Activated naive CD4-positive, alpha-beta T cell treated with anti-CD3 and anti-CD28 coated beads, Interleukin-2, amount 50 U/mL, for 24 hours (primary cell): ENCODE measurements at regions not wholly inside any gene's neighbourhood (a gene's known extent, or its start where the extent isn't known, plus 50 kb on each side); places are given as distances from the start of the nearest gene placed in this dataset.

Experiments
- H3K27ac Mint-ChIP-seq: one replicate; pipeline ENCODE4 v1.8.0; 2021; ENCODE audit warnings: mild to moderate bottlenecking, mixed read lengths
- H3K27me3 Mint-ChIP-seq: one replicate; pipeline ENCODE4 v1.8.0; 2021; ENCODE audit warnings: mixed read lengths
- H3K36me3 Mint-ChIP-seq: one replicate; pipeline ENCODE4 v1.8.0; 2021; ENCODE audit warnings: mixed read lengths
- H3K4me1 Mint-ChIP-seq: one replicate; pipeline ENCODE4 v1.8.0; 2021; ENCODE audit warnings: mixed read lengths
- H3K4me3 Mint-ChIP-seq: one replicate; pipeline ENCODE4 v1.8.0; 2021; ENCODE audit warnings: mild to moderate bottlenecking, mixed read lengths
- H3K9me3 Mint-ChIP-seq: one replicate; pipeline ENCODE4 v1.8.0; 2021; ENCODE audit warnings: mixed read lengths

DNA sequence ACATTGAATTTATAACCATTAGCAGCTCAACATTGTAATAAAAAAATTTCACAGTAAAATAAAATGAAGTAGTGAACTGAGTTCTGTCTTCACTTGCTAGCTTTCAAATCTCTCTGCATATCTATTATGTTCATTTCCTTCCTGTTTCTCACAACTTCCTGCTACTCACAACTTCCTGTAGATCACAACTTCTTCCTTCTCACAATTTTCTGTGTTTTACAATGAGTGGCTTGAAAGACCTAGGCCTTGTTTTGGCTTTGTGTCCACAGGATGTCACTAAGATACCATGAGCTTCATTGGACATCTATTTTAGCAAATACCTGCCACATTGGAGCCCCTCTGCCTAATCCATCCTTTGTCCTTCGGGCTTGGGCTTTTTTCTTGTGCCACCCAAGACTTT is 480.3 kb upstream of the ADAMTS16 start:
- H3K27ac Mint-ChIP-seq, result no peak overlapping the region
- peaks cover 16% of the 10 kb centered on the region for H3K9me3 Mint-ChIP-seq
- no peaks in the 10 kb centered on the region for H3K4me1 Mint-ChIP-seq
- H3K36me3 Mint-ChIP-seq, result peaks cover 1% of the 10 kb centered on the region
- no peak overlapping the region for H3K4me3 Mint-ChIP-seq
- H3K27me3 Mint-ChIP-seq, result peaks cover 2% of the 10 kb centered on the region

DNA sequence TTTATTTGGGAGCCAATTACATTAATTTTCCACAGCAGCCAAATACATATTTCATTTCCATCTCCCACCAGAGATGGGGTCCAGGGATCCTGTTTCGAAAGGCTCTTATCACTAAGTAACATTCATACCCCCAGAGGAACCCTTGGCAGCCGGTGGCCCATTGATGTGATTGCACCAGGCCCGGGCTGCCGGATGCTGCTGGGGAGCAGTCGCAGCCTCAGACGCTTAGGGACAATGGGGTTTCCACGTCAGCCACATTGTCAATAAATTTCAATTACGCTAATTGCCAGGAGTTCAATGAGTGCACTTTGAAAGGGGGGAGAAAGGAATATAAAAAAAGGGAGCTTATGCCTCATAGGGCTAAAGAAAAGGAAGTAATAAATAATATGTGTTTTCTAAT is 478.8 kb upstream of the ADAMTS16 start:
- peaks cover 15% of the 10 kb centered on the region for H3K9me3 Mint-ChIP-seq
- no peak overlapping the region for H3K27ac Mint-ChIP-seq
- H3K4me1 Mint-ChIP-seq, result no peaks in the 10 kb centered on the region

DNA sequence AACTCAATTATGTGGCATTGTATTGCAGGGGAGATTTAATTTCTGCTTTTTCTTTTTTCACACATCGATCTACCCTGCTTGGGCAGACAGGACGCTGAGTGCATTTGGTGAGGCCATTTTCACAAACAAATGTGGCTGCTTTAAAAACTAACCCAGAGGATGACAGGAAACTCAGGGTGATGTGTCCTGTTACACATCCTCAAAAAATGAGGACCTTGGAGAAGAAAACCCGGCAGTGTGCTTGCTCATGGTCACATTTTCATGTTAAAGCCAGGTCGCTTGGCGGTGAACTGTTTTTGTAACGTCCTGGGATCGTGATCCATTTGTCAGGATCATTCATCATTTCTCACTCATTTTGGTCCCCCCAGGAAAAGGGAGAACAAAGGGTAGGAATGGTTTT is 478.3 kb upstream of the ADAMTS16 start:
- H3K9me3 Mint-ChIP-seq, result peaks cover 12% of the 10 kb centered on the region
- no peak overlapping the region for H3K4me3 Mint-ChIP-seq
- H3K27ac Mint-ChIP-seq, result no peak overlapping the region

More for the DNA sequence above, 478.8 kb upstream of the ADAMTS16 start:
- Mint-ChIP-seq H3K27me3 (peaks cover 1% of the 10 kb centered on the region), H3K4me3 (no peak overlapping the region), H3K36me3 (peaks cover 1% of the 10 kb centered on the region)

DNA sequence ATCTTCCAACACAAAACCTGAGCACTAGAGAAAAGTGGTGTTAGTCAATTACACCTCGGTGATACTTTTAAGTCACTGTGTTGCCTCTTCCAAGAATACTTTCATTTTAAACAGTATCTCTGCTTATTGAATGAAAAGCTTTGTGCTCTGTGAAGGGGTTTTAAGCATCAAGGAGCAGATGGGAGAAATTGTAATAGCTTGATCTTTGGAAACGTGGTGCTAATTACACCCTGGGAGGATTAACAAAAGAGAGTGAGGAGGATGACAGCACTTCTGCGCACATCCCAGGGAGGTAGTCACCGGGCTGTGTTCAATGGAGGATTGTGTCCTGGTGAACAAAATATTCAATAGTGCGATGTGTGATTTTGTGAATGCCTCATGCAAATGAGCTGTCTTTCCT is 477.4 kb upstream of the ADAMTS16 start:
- Mint-ChIP-seq H3K9me3 (peaks cover 12% of the 10 kb centered on the region), H3K27ac (no peak overlapping the region), H3K27me3 (no peaks in the 10 kb centered on the region), H3K4me3 (no peak overlapping the region), H3K36me3 (peaks cover 1% of the 10 kb centered on the region), H3K4me1 (no peaks in the 10 kb centered on the region)

More for the DNA sequence above, 478.3 kb upstream of the ADAMTS16 start:
- H3K36me3 Mint-ChIP-seq, result peaks cover 1% of the 10 kb centered on the region
- H3K4me1 Mint-ChIP-seq, result no peaks in the 10 kb centered on the region
- H3K27me3 Mint-ChIP-seq, result no peaks in the 10 kb centered on the region

DNA sequence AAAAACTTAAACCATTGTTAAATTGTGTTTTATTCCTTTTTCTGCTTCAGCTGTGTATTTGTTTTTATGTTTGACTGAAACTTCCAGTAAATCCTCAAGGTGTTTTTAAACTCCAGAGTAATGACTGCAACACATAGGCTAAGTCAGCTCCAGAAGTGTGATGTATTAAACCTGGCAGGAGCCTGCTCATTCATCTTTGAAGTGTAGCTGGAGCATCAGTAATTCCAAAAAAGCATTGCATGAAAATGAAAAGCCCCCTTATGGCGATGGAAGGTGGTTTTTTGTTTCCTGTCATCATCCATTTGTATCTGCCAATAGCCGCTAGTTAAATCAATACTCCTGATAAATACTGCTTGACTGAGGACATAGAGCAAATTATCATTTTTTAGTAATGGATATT is 474.2 kb upstream of the ADAMTS16 start:
- peaks cover 5% of the 10 kb centered on the region for H3K9me3 Mint-ChIP-seq
- H3K27ac Mint-ChIP-seq, result no peak overlapping the region
- no peak overlapping the region for H3K4me3 Mint-ChIP-seq
- no peaks in the 10 kb centered on the region for H3K27me3 Mint-ChIP-seq
- no peaks in the 10 kb centered on the region for H3K36me3 Mint-ChIP-seq
- no peaks in the 10 kb centered on the region for H3K4me1 Mint-ChIP-seq

DNA sequence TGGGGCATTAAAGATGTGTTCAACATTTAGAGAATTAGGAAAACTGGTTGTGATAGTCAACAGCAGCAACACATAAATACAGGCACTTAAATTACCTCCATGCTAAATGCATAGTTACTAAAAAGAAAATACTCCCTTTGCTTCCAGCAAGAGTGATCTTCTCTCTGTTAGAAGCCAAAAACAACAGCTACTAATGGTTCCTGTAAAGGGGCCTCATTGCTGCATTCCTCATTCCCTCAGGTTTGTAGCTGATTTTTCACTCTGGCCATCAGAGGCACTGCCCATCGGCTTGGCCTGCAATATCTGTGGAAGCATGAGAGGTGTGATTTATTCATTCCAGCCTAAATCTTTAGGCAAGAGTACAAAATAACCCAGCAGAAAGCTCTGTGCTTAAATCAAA is 466.0 kb upstream of the ADAMTS16 start:
- Mint-ChIP-seq H3K27me3 (no peaks in the 10 kb centered on the region), H3K4me3 (no peak overlapping the region), H3K36me3 (no peaks in the 10 kb centered on the region), H3K4me1 (no peaks in the 10 kb centered on the region), H3K27ac (no peak overlapping the region), H3K9me3 (no peaks in the 10 kb centered on the region)

DNA sequence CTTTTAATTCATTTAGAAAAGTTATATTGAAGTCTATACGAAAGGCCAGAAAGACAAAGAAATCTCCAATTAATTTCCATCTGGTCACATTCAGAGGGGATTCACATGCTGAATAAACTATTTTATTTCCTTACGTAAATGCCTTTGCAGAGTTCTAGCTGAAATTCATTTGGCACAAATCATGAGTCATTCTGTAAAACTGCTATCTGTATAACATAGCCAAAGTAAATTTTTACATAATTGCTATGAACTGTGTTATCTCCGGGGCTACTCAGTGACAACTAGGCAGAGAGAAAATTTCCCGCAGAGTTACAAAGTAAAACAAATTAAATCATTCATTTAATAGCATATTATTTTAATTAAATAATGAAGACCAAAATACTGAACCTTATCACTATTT is 463.2 kb upstream of the ADAMTS16 start:
- H3K27me3 Mint-ChIP-seq, result no peaks in the 10 kb centered on the region
- H3K27ac Mint-ChIP-seq, result no peak overlapping the region
- H3K9me3 Mint-ChIP-seq, result peaks cover 11% of the 10 kb centered on the region
- H3K36me3 Mint-ChIP-seq, result no peaks in the 10 kb centered on the region
- H3K4me1 Mint-ChIP-seq, result no peaks in the 10 kb centered on the region
- no peak overlapping the region for H3K4me3 Mint-ChIP-seq

DNA sequence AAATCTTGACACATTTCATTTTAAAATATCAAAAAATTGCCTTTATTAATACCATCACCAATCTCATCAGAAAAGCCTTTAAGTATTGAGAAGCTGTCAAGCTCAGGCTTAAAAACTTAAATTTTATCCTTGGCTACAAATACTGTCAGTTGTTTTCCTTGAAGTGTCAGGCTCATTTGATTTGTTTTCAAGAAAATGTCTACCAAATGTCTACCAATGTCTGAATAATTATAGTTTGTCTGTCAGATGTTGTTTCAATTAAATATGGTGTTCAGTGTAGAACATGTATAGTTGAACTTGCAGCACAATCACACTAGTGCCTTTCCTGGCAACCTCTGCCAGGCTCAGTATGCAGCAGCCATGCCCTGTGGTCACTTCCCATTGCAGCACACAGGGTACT is 455.2 kb upstream of the ADAMTS16 start:
- Mint-ChIP-seq H3K4me3 (no peak overlapping the region), H3K9me3 (peaks cover 19% of the 10 kb centered on the region), H3K36me3 (no peaks in the 10 kb centered on the region), H3K4me1 (no peaks in the 10 kb centered on the region), H3K27ac (no peak overlapping the region), H3K27me3 (no peaks in the 10 kb centered on the region)

DNA sequence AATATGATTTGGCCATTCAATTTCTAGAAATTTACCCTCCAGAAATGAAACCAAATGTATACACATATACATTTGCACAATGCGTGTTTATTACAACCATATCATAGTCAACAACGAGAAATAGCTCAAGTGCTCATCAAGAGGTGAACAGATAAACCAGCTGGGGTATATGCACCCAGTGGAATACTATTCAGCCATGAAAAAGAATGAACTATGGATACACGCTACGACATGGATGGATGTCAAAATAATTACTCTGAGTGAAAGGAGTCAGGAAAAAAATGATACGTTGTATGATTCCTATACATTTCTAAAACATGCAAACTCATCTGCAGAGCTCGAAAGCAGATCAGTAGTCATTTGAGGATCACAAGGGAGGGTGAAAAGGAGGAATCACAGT is 441.5 kb upstream of the ADAMTS16 start:
- peaks cover 12% of the 10 kb centered on the region for H3K9me3 Mint-ChIP-seq

DNA sequence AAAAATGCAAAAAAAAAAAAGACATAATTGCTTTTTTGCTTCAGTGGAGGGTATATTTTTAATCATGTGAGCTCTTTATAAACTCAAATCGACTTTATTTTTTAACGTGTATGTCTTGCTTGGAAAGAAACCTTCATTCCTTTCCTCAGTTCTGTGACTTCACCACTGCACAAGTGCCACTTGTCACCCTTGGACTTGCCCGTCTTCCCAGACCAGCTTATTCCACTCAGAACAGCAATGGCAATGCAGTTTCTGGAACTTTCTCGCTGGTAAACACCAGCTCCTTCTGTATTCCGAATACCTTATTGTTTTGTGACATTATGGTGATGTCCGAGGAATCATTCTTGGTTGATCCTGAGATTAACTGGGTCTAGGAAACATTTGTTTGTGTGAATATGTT is 440.5 kb upstream of the ADAMTS16 start:
- Mint-ChIP-seq H3K4me3 (no peak overlapping the region), H3K27me3 (no peaks in the 10 kb centered on the region), H3K9me3 (peaks cover 4% of the 10 kb centered on the region), H3K4me1 (no peaks in the 10 kb centered on the region), H3K27ac (no peak overlapping the region), H3K36me3 (no peaks in the 10 kb centered on the region)

More for the DNA sequence above, 441.5 kb upstream of the ADAMTS16 start:
- Mint-ChIP-seq H3K4me1 (no peaks in the 10 kb centered on the region), H3K4me3 (no peak overlapping the region), H3K27ac (no peak overlapping the region), H3K27me3 (no peaks in the 10 kb centered on the region), H3K36me3 (no peaks in the 10 kb centered on the region)

DNA sequence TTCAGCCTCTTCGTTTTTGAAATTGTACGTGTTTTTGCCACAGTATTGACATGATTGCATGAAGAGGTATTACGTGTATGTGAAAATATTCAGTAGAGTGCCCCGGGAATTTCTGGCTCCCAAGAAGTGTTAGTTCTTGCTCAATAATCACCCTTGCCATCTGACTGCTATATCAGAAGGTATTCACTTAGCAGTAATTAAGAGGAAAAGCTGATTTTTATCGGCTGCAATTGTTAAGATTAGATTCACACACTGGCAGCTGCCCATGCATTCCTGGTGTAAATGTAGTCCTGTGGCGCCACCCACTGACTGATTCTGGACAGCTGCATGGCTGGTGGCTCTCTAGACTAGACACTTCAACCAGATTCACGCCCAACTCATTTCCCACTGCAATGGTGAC is 440.1 kb upstream of the ADAMTS16 start:
- Mint-ChIP-seq H3K27ac (no peak overlapping the region), H3K4me3 (no peak overlapping the region), H3K36me3 (no peaks in the 10 kb centered on the region), H3K4me1 (no peaks in the 10 kb centered on the region), H3K27me3 (no peaks in the 10 kb centered on the region), H3K9me3 (peaks cover 4% of the 10 kb centered on the region)

DNA sequence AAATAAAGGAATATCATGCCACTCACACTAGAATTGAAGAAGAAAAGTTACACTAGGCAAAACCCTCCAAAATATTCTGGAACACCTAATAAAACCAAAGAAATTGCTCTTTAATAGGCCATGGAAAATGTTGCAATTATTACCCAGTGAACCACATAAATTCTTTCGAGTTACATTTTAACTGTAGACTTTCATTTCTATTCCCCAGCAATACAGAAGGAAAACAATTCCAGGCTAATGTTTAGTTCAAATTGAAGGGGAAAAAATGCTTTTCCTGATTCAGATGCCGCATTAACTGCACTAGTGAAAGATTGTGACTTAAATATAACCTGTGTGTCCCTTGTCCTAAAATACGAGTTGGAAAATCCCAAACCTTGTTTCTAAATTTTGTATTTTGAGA is 439.3 kb upstream of the ADAMTS16 start:
- H3K27me3 Mint-ChIP-seq, result no peaks in the 10 kb centered on the region
- H3K4me3 Mint-ChIP-seq, result no peak overlapping the region
- no peaks in the 10 kb centered on the region for H3K4me1 Mint-ChIP-seq
- H3K27ac Mint-ChIP-seq, result no peak overlapping the region
- H3K9me3 Mint-ChIP-seq, result no peaks in the 10 kb centered on the region
- H3K36me3 Mint-ChIP-seq, result no peaks in the 10 kb centered on the region

DNA sequence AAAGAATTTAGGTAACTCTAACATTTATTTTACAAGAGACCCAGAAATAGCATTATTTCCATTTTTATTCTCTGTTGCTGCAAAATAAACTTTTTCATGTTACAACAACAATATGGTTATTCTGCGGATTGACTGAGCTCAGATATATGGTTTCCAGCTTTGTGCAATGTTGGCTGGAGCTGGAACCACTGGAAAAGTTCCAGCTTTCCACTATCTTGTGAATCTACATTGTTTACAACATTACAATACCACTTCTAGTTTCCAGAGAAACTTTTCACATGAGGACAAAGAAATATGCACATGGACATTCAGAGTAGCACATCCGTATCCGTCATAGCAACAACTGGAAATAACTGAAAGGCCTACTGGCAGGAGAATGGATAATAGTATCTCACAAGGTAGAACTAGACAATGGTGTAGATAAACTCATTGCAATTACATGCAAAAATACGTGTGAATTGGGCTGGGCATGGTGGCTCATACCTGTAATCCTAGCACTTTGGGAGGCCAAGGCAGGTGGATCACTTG is 436.1 kb upstream of the ADAMTS16 start:
- Mint-ChIP-seq H3K4me1 (no peaks in the 10 kb centered on the region), H3K27ac (no peak overlapping the region), H3K9me3 (no peaks in the 10 kb centered on the region), H3K27me3 (no peaks in the 10 kb centered on the region), H3K4me3 (no peak overlapping the region), H3K36me3 (no peaks in the 10 kb centered on the region)

DNA sequence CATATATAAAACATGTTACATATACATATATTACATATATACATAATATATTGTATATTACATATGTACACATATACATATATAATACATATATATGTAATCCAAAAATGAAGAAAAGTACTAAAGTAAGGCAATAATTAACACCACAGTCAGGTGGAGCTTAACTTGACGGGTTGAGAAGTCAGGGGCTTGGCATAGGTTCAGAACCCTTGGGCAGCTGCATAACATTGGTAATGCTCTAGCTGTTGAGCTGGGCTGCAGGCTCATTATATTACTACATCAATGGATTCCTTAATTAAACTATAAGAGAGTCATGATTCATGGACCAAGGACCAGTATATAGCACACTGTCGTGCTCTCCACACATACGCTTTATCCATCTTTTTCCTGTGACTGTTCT is 435.2 kb upstream of the ADAMTS16 start:
- no peaks in the 10 kb centered on the region for H3K27me3 Mint-ChIP-seq
- H3K36me3 Mint-ChIP-seq, result no peaks in the 10 kb centered on the region
- H3K4me3 Mint-ChIP-seq, result no peak overlapping the region
- no peaks in the 10 kb centered on the region for H3K9me3 Mint-ChIP-seq
- no peak overlapping the region for H3K27ac Mint-ChIP-seq
- no peaks in the 10 kb centered on the region for H3K4me1 Mint-ChIP-seq

DNA sequence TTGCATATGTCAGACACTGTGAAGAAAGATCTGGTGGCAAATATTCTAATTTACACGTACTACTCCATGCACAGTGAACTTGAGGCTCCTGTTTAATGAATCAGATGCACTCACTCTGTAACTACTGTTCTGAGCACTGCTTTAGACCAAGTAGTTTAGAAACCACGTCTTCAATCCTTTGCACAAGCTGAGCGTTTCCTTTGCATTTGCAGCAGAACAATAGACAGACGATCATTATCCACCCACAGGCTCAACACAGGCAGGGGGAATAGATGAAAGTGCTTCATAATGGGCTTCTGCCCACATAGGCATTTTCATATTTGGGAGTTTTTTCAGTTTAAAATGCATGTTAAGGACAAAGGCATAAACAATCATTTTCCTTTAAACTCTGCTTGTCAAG is 423.3 kb upstream of the ADAMTS16 start:
- H3K9me3 Mint-ChIP-seq, result peaks cover 17% of the 10 kb centered on the region
- H3K4me1 Mint-ChIP-seq, result no peaks in the 10 kb centered on the region
- H3K36me3 Mint-ChIP-seq, result no peaks in the 10 kb centered on the region
- H3K27me3 Mint-ChIP-seq, result no peaks in the 10 kb centered on the region
- no peak overlapping the region for H3K27ac Mint-ChIP-seq
- no peak overlapping the region for H3K4me3 Mint-ChIP-seq

DNA sequence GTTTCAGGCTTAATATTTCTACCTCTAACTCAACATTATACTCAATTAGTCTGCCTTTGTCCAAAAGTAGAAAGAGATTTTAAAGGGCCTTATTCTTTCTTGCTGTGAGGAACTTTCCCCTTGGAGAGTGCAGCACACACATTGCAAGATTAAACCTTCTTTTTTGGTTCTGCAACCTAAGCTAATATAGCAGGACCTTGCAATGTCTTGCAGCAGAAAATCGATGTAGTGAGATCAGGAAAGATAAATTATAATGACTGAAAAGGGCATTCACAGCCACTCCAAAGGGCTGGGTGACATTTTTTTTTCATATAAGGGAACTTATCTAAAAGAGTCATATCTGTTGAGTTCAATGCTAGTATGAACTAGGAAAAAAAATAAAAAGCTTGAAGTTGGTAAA is 422.7 kb upstream of the ADAMTS16 start:
- Mint-ChIP-seq H3K4me3 (no peak overlapping the region), H3K9me3 (peaks cover 18% of the 10 kb centered on the region), H3K27ac (no peak overlapping the region), H3K4me1 (no peaks in the 10 kb centered on the region), H3K27me3 (no peaks in the 10 kb centered on the region), H3K36me3 (no peaks in the 10 kb centered on the region)

DNA sequence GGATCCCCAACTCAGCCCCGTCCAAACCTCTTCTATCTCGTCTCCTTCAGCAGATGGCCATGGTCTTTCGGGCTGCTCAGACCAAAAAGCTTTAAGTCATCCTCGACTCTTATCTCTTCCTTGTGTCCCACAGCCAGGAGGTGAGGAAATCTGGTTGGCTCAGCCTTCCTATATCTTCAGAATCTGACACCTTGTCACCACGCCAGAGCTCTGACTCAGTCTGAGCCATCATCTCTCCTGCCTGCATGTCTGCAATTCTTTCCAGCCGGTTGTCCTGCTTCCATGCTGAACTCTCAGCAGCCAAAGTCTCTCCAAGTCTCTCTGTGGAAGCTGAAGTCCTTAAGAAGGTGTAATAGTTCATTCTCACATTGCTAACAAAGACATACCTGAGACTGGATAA is 419.3 kb upstream of the ADAMTS16 start:
- H3K36me3 Mint-ChIP-seq, result no peaks in the 10 kb centered on the region
- H3K4me1 Mint-ChIP-seq, result no peaks in the 10 kb centered on the region
- no peak overlapping the region for H3K27ac Mint-ChIP-seq
- H3K4me3 Mint-ChIP-seq, result no peak overlapping the region
- no peaks in the 10 kb centered on the region for H3K27me3 Mint-ChIP-seq
- H3K9me3 Mint-ChIP-seq, result peaks cover 18% of the 10 kb centered on the region
